ENCODE measurements at regions not wholly inside any gene's neighbourhood (a gene's known extent, or its start where the extent isn't known, plus 50 kb on each side); places are given as distances from the start of the nearest gene placed in this dataset.
"Not testable (repeated sequence)": the region's sequence is repeated elsewhere in the genome, so short reads cannot be mapped to it uniquely, and the experiment has no call there.

DNA sequence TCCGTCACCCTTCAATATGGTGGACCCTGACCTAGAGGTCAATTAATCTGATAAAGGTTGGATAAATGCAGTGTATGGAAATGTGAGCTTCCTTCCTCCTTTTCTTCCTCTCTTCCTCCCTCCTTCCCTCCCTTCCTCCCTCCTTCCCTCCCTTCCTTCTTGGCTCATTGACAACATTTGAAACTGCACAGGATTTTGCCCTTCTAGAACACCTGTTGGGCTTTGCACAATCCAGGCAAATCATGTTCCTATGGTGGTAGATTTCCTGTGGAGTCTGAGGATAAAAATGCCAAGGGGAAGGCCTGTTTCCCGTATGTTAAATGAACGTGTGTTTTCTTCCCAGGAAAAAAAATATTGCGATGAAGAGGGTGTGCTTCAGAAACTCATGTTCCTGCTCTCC lies 642.8 kb downstream of the EPM2A start:
- Histone ChIP-seq H3K4me3 (no peak overlapping the region), H3K27me3 (replicated peaks; ENCODE audit: insufficient read depth) (no peaks in the 10 kb centered on the region), H3K27ac (no peak overlapping the region), H3K36me3 (no peaks in the 10 kb centered on the region), H3K4me1 (ENCODE audit: control insufficient read depth in 1 of 2, low read depth in 2 of 2) (no peaks in the 10 kb centered on the region), H3K9me3 (no peaks in the 10 kb centered on the region)
- TF ChIP-seq, protein P1, sequence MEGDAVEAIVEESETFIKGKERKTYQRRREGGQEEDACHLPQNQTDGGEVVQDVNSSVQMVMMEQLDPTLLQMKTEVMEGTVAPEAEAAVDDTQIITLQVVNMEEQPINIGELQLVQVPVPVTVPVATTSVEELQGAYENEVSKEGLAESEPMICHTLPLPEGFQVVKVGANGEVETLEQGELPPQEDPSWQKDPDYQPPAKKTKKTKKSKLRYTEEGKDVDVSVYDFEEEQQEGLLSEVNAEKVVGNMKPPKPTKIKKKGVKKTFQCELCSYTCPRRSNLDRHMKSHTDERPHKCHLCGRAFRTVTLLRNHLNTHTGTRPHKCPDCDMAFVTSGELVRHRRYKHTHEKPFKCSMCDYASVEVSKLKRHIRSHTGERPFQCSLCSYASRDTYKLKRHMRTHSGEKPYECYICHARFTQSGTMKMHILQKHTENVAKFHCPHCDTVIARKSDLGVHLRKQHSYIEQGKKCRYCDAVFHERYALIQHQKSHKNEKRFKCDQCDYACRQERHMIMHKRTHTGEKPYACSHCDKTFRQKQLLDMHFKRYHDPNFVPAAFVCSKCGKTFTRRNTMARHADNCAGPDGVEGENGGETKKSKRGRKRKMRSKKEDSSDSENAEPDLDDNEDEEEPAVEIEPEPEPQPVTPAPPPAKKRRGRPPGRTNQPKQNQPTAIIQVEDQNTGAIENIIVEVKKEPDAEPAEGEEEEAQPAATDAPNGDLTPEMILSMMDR (IDR thresholded peaks at IDR 0.05): no peak
- no peak for ATAC-seq (ENCODE audit: insufficient number of reproducible peaks, low FRiP score, low read depth)
- no peak for DNase-seq (ENCODE audit: low spot score)

DNA sequence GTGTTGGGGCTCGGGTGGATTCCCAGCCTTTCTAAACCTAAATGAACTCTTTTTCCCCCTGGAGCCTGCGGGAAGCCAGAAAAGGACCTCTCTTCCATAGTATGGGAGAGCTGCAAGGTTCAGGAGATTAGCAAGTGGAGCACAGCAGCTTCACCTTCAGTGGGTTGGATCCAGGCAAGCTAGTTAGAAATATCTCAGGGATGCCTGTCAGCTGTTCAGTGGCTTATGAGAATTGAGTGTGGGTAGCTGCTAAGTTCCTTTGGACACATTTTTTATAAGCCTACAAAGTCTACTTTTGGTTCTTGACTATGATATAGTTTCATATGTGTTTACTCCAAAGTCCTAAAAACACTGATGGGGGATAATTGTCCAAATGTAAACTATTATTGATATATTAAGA lies 642.1 kb downstream of the EPM2A start:
- Histone ChIP-seq H3K27me3 (replicated peaks; ENCODE audit: insufficient read depth) (no peaks in the 10 kb centered on the region), H3K9me3 (peaks cover 1% of the 10 kb centered on the region), H3K36me3 (no peaks in the 10 kb centered on the region), H3K4me1 (ENCODE audit: control insufficient read depth in 1 of 2, low read depth in 2 of 2) (no peaks in the 10 kb centered on the region), H3K27ac (no peak overlapping the region), H3K4me3 (no peak overlapping the region)
- ATAC-seq (ENCODE audit: insufficient number of reproducible peaks, low FRiP score, low read depth): no peak
- no peak for DNase-seq (ENCODE audit: low spot score)
- TF ChIP-seq, protein P1 (IDR thresholded peaks at IDR 0.05): no peak

DNA sequence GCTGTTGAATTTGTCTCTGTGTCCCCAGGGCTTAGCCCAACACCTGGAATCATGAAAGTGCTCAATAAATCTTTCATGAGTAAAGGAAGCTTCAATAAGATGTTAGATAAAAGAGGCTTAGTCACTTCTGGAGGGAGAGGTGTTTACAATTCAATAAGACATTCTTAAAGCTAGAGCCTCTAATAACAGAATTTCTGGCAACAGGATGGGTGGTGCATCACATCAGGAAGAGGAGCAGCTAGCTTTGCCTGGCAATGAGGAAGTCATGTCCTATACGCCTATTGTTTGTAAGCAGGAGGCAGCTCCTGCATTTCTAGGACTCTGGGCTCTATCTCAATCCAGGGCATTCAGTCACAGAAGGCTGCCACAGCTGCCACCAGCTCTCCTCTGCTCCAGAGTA lies 638.5 kb downstream of the EPM2A start:
- Histone ChIP-seq H3K27me3 (replicated peaks; ENCODE audit: insufficient read depth) (no peaks in the 10 kb centered on the region), H3K4me3 (no peak overlapping the region), H3K36me3 (no peaks in the 10 kb centered on the region), H3K9me3 (peaks cover 3% of the 10 kb centered on the region), H3K4me1 (ENCODE audit: control insufficient read depth in 1 of 2, low read depth in 2 of 2) (no peaks in the 10 kb centered on the region), H3K27ac (no peak overlapping the region)
- ATAC-seq (ENCODE audit: insufficient number of reproducible peaks, low FRiP score, low read depth): no peak
- TF ChIP-seq, protein P1 (IDR thresholded peaks at IDR 0.05): no peak
- DNase-seq (ENCODE audit: low spot score): no peak

DNA sequence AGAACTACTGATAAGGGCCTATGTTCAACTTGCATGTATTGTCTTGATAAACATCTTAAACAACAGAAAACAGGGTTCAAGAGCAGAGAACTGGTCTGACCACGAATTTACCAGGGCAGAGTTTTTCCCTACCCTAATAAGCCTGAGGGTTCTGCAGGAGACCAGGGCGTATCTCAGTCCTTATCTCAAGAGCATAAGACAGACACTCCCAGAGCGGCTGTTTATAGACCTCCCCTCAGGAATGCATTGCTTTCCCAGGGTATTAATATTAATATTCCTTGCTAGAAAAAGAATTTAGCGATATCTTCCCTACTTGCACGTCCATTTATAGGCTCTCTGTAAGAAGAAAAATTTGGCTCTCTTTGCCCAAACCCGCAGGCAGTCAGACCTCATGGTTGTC lies 637.2 kb downstream of the EPM2A start:
- H3K27me3 ChIP-seq (replicated peaks; ENCODE audit: insufficient read depth); H3K4me3 ChIP-seq; H3K36me3 ChIP-seq; H3K27ac ChIP-seq; ATAC-seq (ENCODE audit: insufficient number of reproducible peaks, low FRiP score, low read depth); H3K9me3 ChIP-seq; DNase-seq (ENCODE audit: low spot score); H3K4me1 ChIP-seq (ENCODE audit: control insufficient read depth in 1 of 2, low read depth in 2 of 2): not testable (repeated sequence)

DNA sequence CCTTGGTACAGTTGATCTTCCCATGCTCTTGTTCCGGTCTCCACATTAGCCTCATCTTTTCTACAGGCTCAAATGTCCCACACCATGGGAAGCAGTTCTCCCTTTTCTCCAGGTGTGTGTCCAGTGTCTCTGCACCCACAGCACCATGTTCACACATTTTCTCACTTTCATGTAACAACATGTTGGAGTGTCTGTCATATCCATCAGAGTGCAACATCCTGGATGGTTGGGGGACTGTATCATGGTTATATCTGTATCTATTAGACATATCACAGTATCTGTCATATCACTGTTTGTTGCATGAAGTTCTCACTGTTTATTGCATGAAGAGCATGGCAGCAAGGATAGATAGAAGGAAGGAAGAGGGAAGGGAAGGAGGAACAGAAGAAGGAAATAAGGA lies 635.6 kb downstream of the EPM2A start:
- DNase-seq (ENCODE audit: low spot score): no peak
- Histone ChIP-seq H3K4me3 (no peak overlapping the region), H3K4me1 (ENCODE audit: control insufficient read depth in 1 of 2, low read depth in 2 of 2) (no peaks in the 10 kb centered on the region)

DNA sequence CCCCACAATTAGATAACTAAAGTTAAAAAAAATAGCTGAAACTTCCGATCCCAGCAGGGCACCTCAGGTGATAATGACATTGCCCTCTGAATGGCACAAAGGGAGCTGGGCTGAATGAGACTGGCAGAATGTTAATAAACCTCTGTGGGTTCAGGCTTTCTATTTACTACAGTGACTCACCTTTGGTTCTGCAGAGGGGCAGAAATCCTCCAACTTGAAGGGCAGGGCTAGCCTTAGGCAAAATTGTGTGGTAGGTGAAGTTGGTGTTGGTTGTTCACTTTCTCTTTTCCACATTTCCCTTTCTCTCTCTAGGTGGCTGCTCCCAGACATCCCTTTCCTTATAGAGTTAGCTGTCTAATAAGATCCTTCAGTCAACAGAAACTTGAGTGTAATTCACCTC lies 625.2 kb downstream of the EPM2A start:
- Histone ChIP-seq H3K36me3 (no peaks in the 10 kb centered on the region), H3K4me3 (no peak overlapping the region), H3K27me3 (replicated peaks; ENCODE audit: insufficient read depth) (no peaks in the 10 kb centered on the region), H3K9me3 (no peaks in the 10 kb centered on the region), H3K4me1 (ENCODE audit: control insufficient read depth in 1 of 2, low read depth in 2 of 2) (no peaks in the 10 kb centered on the region), H3K27ac (no peak overlapping the region)
- TF ChIP-seq, protein P1 (IDR thresholded peaks at IDR 0.05): no peak
- ATAC-seq (ENCODE audit: insufficient number of reproducible peaks, low FRiP score, low read depth) (no peak), DNase-seq (ENCODE audit: low spot score) (no peak)

More for the DNA sequence above, 635.6 kb downstream of the EPM2A start:
- H3K27me3 ChIP-seq (replicated peaks; ENCODE audit: insufficient read depth): no peaks in the 10 kb centered on the region
- H3K36me3 ChIP-seq: no peaks in the 10 kb centered on the region
- no peak for ATAC-seq (ENCODE audit: insufficient number of reproducible peaks, low FRiP score, low read depth)
- H3K9me3 ChIP-seq: peaks cover 3% of the 10 kb centered on the region
- no peak overlapping the region for H3K27ac ChIP-seq
- TF ChIP-seq, protein P1 (IDR thresholded peaks at IDR 0.05): no peak

DNA sequence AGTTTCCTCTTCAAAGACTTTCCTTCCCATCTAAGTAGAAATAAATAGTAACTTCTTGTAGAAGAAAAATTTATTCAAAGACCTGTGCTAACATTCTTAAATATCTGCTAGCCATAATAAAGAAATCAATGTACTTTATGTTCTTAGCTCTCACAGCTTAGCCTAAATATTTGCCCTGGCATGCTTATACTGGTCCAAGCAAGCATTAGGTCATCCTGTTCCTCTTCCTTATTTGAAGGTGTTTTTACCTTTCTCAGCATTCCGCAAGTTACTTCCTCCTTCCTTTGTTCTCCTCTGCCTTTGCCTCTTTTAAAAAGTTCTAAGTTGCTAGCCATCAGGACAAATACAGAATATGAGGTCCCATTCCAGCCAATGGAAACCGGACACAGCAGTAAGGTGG lies 623.9 kb downstream of the EPM2A start:
- H3K27ac ChIP-seq; H3K36me3 ChIP-seq; H3K27me3 ChIP-seq (replicated peaks; ENCODE audit: insufficient read depth); H3K4me3 ChIP-seq; H3K9me3 ChIP-seq; ATAC-seq (ENCODE audit: insufficient number of reproducible peaks, low FRiP score, low read depth); H3K4me1 ChIP-seq (ENCODE audit: control insufficient read depth in 1 of 2, low read depth in 2 of 2); DNase-seq (ENCODE audit: low spot score): not testable (repeated sequence)
